ENCODE measurements at regions not wholly inside any gene's neighbourhood (a gene's known extent, or its start where the extent isn't known, plus 50 kb on each side); places are given as distances from the start of the nearest gene placed in this dataset.

GRCh38 chr13:106696719-106697118 lies 128.8 kb upstream of the ARGLU1 start:
- TF ChIP-seq CTCF (conservative IDR thresholded peaks at IDR 0.05 in 1 of 2, IDR thresholded peaks at IDR 0.05 in 1 of 2; ENCODE audit: extremely low read depth in 1 of 2, insufficient read depth in 1 of 2, low read depth in 1 of 2, low read length in 2 of 2) (no peak), EZH2 (IDR thresholded peaks at IDR 0.05; ENCODE audit: borderline replicate concordance, low read length) (no peak)
